WTC11 (cell line): ENCODE measurements at regions not wholly inside any gene's neighbourhood (a gene's known extent, or its start where the extent isn't known, plus 50 kb on each side); places are given as distances from the start of the nearest gene placed in this dataset.

ENCODE experiments used
- ATAC-seq: fragments of 200-7000 bp; cut with Tn5 transposase; 2 replicates; pipeline ENCODE4 v1.10.0; 2021; ENCODE audit warnings: mild to moderate bottlenecking, moderate library complexity
- CTCF ChIA-PET: fragments of 300-600 bp; sonication (Branson Sonifier 250); formaldehyde crosslinking; loops from one replicate; lab custom pipeline; 2021; ENCODE audit warnings: antibody characterized with exemption; lab: Charles Lee
- POLR2A ChIA-PET: fragments of 350-600 bp; sonication (Branson Sonifier 250); formaldehyde crosslinking; loops from one replicate; lab custom pipeline; 2021; ENCODE audit warnings: antibody characterized with exemption; lab: Charles Lee
- DNase-seq: peaks from one replicate; pipeline ENCODE4 v3.0.0; 2021; ENCODE audit warnings: low spot score
- H3K27ac Mint-ChIP-seq: 2 replicates; pipeline ENCODE4 v1.8.0; 2021; ENCODE audit warnings: mixed read lengths
- H3K27me3 Mint-ChIP-seq: 2 replicates; pipeline ENCODE4 v1.8.0; 2021; ENCODE audit warnings: low read depth, mild to moderate bottlenecking, moderate library complexity, mixed read lengths
- H3K36me3 Mint-ChIP-seq: 2 replicates; pipeline ENCODE4 v1.8.0; 2021; ENCODE audit warnings: mixed read lengths
- H3K4me1 Mint-ChIP-seq: 2 replicates; pipeline ENCODE4 v1.8.0; 2022; ENCODE audit warnings: mixed read lengths
- H3K4me3 Mint-ChIP-seq: 2 replicates; pipeline ENCODE4 v1.8.0; 2021; ENCODE audit warnings: mild to moderate bottlenecking, moderate library complexity, mixed read lengths
- H3K9me3 Mint-ChIP-seq: 2 replicates; pipeline ENCODE4 v1.8.0; 2021; ENCODE audit warnings: mixed read lengths
- ATF1 ChIP-seq: sonication (generic); formaldehyde crosslinking; IDR thresholded peaks from 2 replicates; pipeline ENCODE4 v1.8.1; 2023; ENCODE audit warnings: mild to moderate bottlenecking, moderate library complexity, missing genetic modification reagents
- CREB1 ChIP-seq: sonication (generic); formaldehyde crosslinking; IDR thresholded peaks from 2 replicates; pipeline ENCODE4 v1.8.0; 2023; ENCODE audit warnings: mild to moderate bottlenecking, missing genetic modification reagents
- E2F1 ChIP-seq: sonication (generic); formaldehyde crosslinking; IDR thresholded peaks from 2 replicates; pipeline ENCODE4 v1.8.0; 2022; ENCODE audit warnings: mild to moderate bottlenecking, missing genetic modification reagents
- E2F5 ChIP-seq: sonication (generic); formaldehyde crosslinking; IDR thresholded peaks from 2 replicates; pipeline ENCODE4 v1.8.1; 2022; ENCODE audit warnings: mild to moderate bottlenecking, moderate library complexity, missing genetic modification reagents
- ELF4 ChIP-seq: sonication (generic); formaldehyde crosslinking; IDR thresholded peaks from 2 replicates; pipeline ENCODE4 v1.8.1; 2022; ENCODE audit warnings: low read depth, mild to moderate bottlenecking, moderate library complexity, missing genetic modification reagents
- ESRRA ChIP-seq: sonication (generic); formaldehyde crosslinking; IDR thresholded peaks from 2 replicates; pipeline ENCODE4 v1.8.1; 2022; ENCODE audit warnings: mild to moderate bottlenecking, missing genetic modification reagents, borderline replicate concordance
- ETV6 ChIP-seq: sonication (generic); formaldehyde crosslinking; IDR thresholded peaks from 2 replicates; pipeline ENCODE4 v1.8.1; 2022; ENCODE audit warnings: mild to moderate bottlenecking, missing genetic modification reagents
- GRHL2 ChIP-seq: fragments of 250-450 bp; sonication (Bioruptor Pico); IDR thresholded peaks from 2 replicates; pipeline ENCODE4 v1.8.0; 2022; ENCODE audit warnings: mild to moderate bottlenecking, moderate library complexity; ENCODE audit not compliant: insufficient replicate concordance, severe bottlenecking
- MXD4 ChIP-seq: fragments of 250-450 bp; sonication (Bioruptor Pico); IDR thresholded peaks from 2 replicates; pipeline ENCODE4 v1.8.0; 2021; ENCODE audit warnings: mild to moderate bottlenecking, moderate library complexity, borderline replicate concordance
- MYBL2 ChIP-seq: sonication (generic); formaldehyde crosslinking; IDR thresholded peaks from 2 replicates; pipeline ENCODE4 v1.8.1; 2023; ENCODE audit warnings: mild to moderate bottlenecking, moderate library complexity, missing genetic modification reagents
- NR1H2 ChIP-seq: sonication (generic); formaldehyde crosslinking; IDR thresholded peaks from 2 replicates; pipeline ENCODE4 v1.9.0; 2021; ENCODE audit warnings: mild to moderate bottlenecking, moderate library complexity, missing genetic modification reagents
- NR3C1 ChIP-seq: sonication (generic); formaldehyde crosslinking; conservative IDR thresholded peaks from 2 replicates; pipeline ENCODE4 v1.8.1; 2023; ENCODE audit warnings: low read depth, mild to moderate bottlenecking, missing genetic modification reagents
- PRRX2 ChIP-seq: fragments of 250-450 bp; sonication (Bioruptor Pico); IDR thresholded peaks from 2 replicates; pipeline ENCODE4 v1.8.0; 2021; ENCODE audit warnings: mild to moderate bottlenecking
- RELA ChIP-seq: sonication (generic); formaldehyde crosslinking; IDR thresholded peaks from 2 replicates; pipeline ENCODE4 v1.8.1; 2022; ENCODE audit warnings: missing genetic modification reagents, mild to moderate bottlenecking, borderline replicate concordance
- RORB ChIP-seq: fragments of 250-450 bp; sonication (Bioruptor Pico); IDR thresholded peaks from 2 replicates; pipeline ENCODE4 v1.9.0; 2021; ENCODE audit warnings: mild to moderate bottlenecking
- TP53 ChIP-seq: sonication (generic); formaldehyde crosslinking; IDR thresholded peaks from 2 replicates; pipeline ENCODE4 v1.8.1; 2023; ENCODE audit warnings: mild to moderate bottlenecking, missing genetic modification reagents
- ZBTB21 ChIP-seq: sonication (generic); formaldehyde crosslinking; IDR thresholded peaks from 2 replicates; pipeline ENCODE4 v1.8.1; 2023; ENCODE audit warnings: mild to moderate bottlenecking, missing genetic modification reagents, borderline replicate concordance
- ZNF416 ChIP-seq: fragments of 250-450 bp; sonication (Bioruptor Pico); IDR thresholded peaks from 2 replicates; pipeline ENCODE4 v1.9.0; 2021; ENCODE audit warnings: mild to moderate bottlenecking, inconsistent platforms
- ZNF423 ChIP-seq: fragments of 250-450 bp; sonication (Bioruptor Pico); IDR thresholded peaks from 2 replicates; pipeline ENCODE4 v2.1.2; 2022; ENCODE audit warnings: mild to moderate bottlenecking, moderate library complexity
- TF ChIP-seq, protein P1 (sequence below): fragments of 250-450 bp; sonication (Bioruptor Pico); conservative IDR thresholded peaks from 2 replicates; pipeline ENCODE4 v1.9.0; 2021; ENCODE audit warnings: mild to moderate bottlenecking
- TF ChIP-seq, protein P2 (sequence below): fragments of 250-450 bp; sonication (Bioruptor Pico); IDR thresholded peaks from 2 replicates; pipeline ENCODE4 v1.9.0; 2021; ENCODE audit warnings: mild to moderate bottlenecking
- TF ChIP-seq, protein P3 (sequence below): sonication (generic); formaldehyde crosslinking; conservative IDR thresholded peaks from 2 replicates; pipeline ENCODE4 v1.8.1; 2023; ENCODE audit warnings: mild to moderate bottlenecking, low read depth, missing genetic modification reagents, moderate library complexity
- TF ChIP-seq, protein P4 (sequence below): sonication (generic); formaldehyde crosslinking; IDR thresholded peaks from 2 replicates; pipeline ENCODE4 v1.8.0; 2022; ENCODE audit warnings: mild to moderate bottlenecking, missing genetic modification reagents

DNA sequence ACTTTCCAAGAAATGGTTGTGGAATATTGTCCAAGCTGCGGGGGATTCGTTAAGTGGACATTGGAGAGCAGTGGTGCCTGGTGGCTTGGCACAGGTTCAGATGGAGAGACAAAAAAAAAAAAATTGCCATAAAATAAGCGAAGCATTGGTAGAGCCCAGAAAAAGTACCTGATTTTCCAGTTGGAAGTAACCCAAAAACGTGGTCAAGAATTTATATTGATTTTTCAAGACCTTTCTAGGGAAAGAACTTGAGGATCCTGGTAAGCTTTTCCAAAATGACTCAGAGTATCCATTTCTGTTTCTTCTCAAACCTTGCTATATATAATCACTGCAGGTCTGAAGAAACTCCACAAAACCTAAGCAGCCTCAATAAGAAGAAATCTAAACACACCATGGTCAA, 94.6 kb downstream of the ING1 start (continued):
- TF ChIP-seq, protein P1, sequence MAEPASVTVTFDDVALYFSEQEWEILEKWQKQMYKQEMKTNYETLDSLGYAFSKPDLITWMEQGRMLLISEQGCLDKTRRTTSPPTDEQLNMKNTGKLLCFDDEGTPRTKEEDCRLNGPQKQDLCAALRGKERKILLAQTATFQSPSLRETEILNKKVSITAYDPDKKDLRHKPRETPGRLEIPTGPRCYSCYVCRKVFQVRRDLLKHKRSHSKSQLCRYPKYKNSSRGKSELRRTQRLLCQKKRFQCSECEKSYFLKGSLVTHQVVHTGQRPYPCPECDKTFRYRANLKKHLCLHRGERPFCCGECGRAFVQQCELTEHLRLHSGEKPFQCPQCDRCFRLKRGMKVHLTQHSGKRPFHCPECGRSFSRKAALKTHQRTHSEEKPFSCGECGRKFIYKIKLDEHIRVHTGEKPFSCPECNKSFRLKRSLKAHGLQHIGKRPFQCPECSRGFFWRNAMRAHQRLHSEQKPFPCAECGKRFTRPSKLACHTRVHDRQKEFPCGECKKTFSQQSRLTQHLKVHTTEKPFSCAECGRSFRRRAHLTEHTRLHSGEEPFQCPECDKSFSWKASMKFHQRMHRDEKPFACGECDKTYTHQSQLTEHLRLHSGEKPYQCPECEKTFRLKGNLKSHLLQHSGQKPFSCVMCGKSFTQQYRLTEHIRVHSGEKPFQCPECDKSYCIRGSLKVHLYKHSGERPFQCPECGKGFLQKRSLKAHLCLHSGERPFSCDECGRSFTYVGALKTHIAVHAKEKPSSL (CRISPR knock-in tag): no peak
- no peak for TF ChIP-seq MXD4
- no peak for TF ChIP-seq CREB1 (CRISPR knock-in tag)
- TF ChIP-seq RORB (CRISPR knock-in tag): no peak
- TF ChIP-seq TP53 (CRISPR knock-in tag): no peak

DNA sequence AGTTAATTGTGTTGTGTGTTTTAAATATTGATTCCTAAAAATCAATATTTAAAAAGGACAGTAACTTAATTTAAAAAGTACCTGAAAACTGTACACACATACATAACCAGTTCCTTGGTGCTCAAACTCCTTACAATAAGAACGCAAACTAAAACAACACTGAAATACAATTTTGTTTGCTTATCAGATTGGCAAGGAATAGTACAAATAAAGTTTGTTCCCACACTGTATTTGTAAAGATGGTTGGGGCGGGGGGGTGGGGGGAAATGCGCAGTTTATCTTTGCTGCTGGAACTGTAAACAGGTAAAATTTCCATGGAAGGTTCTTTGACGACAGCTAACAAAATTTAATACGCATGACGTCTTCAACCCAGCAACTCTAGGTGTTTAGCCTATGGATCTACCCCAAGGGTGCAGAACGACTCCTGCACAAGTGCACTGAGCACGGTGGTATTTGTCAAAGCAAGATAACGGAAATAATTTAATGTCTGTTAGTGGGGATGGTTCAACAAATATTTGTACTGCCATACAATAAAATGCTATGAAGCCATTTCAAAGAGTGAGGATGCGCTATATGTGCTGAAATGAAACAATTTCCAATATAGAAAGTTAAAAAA, 96.5 kb downstream of the ING1 start:
- Mint-ChIP-seq H3K4me3 (no peak overlapping the region), H3K9me3 (no peaks in the 10 kb centered on the region), H3K36me3 (no peaks in the 10 kb centered on the region), H3K4me1 (peaks cover 47% of the 10 kb centered on the region), H3K27ac (no peak overlapping the region), H3K27me3 (peaks cover 18% of the 10 kb centered on the region)
- no peak for ATAC-seq
- no peak for DNase-seq
- ChIA-PET POLR2A (no interaction called here), CTCF (no interaction called here)
- no peak for TF ChIP-seq ESRRA (CRISPR knock-in tag)
- TF ChIP-seq ZNF416: no peak
- TF ChIP-seq E2F1 (CRISPR knock-in tag): no peak
- TF ChIP-seq NR1H2: no peak
- TF ChIP-seq RELA: no peak
- no peak for TF ChIP-seq NR3C1 (CRISPR knock-in tag)
- TF ChIP-seq, protein P2, sequence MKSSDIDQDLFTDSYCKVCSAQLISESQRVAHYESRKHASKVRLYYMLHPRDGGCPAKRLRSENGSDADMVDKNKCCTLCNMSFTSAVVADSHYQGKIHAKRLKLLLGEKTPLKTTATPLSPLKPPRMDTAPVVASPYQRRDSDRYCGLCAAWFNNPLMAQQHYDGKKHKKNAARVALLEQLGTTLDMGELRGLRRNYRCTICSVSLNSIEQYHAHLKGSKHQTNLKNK (CRISPR knock-in tag): no peak
- no peak for TF ChIP-seq ELF4 (CRISPR knock-in tag)
- no peak for TF ChIP-seq ATF1 (CRISPR knock-in tag)
- TF ChIP-seq RORB (CRISPR knock-in tag): no peak
- TF ChIP-seq, protein P3, sequence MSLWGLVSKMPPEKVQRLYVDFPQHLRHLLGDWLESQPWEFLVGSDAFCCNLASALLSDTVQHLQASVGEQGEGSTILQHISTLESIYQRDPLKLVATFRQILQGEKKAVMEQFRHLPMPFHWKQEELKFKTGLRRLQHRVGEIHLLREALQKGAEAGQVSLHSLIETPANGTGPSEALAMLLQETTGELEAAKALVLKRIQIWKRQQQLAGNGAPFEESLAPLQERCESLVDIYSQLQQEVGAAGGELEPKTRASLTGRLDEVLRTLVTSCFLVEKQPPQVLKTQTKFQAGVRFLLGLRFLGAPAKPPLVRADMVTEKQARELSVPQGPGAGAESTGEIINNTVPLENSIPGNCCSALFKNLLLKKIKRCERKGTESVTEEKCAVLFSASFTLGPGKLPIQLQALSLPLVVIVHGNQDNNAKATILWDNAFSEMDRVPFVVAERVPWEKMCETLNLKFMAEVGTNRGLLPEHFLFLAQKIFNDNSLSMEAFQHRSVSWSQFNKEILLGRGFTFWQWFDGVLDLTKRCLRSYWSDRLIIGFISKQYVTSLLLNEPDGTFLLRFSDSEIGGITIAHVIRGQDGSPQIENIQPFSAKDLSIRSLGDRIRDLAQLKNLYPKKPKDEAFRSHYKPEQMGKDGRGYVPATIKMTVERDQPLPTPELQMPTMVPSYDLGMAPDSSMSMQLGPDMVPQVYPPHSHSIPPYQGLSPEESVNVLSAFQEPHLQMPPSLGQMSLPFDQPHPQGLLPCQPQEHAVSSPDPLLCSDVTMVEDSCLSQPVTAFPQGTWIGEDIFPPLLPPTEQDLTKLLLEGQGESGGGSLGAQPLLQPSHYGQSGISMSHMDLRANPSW (CRISPR knock-in tag): no peak
- TF ChIP-seq, protein P4, sequence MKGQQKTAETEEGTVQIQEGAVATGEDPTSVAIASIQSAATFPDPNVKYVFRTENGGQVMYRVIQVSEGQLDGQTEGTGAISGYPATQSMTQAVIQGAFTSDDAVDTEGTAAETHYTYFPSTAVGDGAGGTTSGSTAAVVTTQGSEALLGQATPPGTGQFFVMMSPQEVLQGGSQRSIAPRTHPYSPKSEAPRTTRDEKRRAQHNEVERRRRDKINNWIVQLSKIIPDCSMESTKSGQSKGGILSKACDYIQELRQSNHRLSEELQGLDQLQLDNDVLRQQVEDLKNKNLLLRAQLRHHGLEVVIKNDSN (CRISPR knock-in tag): no peak
- no peak for TF ChIP-seq E2F5 (CRISPR knock-in tag)
- no peak for TF ChIP-seq ZBTB21 (CRISPR knock-in tag)
- TF ChIP-seq GRHL2 (CRISPR knock-in tag): no peak
- TF ChIP-seq ETV6 (CRISPR knock-in tag): no peak
- no peak for TF ChIP-seq PRRX2 (CRISPR knock-in tag)
- TF ChIP-seq ZNF423: no peak
- TF ChIP-seq MYBL2 (CRISPR knock-in tag): no peak
